Stimulated activated CD8-positive, alpha-beta memory T cell treated with anti-CD3 and anti-CD28 coated beads, Interleukin-4, amount 100 ng/mL, for 24 hours (primary cell): ENCODE measurements at regions not wholly inside any gene's neighbourhood (a gene's known extent, or its start where the extent isn't known, plus 50 kb on each side); places are given as distances from the start of the nearest gene placed in this dataset.
A peak's percentile ranks its signal among the peaks of the same experiment; 100 is the strongest.

Experiments
- DNase-seq: peaks from one replicate; pipeline ENCODE4 v3.0.0-alpha.2; 2020; ENCODE audit warnings: low read depth

DNA sequence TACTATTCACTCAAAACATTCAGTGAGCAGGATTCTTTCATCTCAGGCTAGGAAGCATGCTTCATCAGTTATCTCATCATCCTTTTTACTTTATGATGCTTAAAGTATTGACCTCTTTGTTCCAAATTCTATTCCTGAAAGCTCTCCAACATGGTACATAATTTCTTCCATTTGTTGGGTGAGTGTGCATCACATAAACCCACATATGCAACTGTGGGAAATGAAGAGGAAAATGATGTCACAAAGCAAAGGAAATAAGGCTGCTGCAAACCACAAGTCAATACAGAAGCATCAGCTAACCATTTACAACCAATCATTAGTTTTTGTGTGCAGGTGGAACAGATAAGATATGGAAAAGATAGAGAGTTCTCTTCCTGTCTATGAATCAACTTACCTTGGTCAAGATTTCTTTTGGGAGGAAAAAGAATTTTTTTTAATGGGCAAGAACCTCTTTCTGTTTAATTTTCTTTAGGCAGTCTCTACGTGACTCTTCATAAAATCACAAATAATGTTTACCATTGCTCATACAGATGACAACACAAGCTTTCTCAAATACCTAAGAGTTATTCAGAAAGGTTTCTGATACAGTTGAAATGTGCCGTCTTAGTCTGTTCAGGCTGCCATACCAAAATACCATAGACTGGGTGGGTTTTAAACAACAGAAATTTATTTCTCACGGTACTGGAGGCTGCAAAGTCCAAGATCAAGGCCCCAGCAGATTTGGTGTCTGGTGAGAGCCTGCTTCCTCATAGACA, 259.9 kb downstream of the ADGRG6 start:
- DNase-seq: no peak

DNA sequence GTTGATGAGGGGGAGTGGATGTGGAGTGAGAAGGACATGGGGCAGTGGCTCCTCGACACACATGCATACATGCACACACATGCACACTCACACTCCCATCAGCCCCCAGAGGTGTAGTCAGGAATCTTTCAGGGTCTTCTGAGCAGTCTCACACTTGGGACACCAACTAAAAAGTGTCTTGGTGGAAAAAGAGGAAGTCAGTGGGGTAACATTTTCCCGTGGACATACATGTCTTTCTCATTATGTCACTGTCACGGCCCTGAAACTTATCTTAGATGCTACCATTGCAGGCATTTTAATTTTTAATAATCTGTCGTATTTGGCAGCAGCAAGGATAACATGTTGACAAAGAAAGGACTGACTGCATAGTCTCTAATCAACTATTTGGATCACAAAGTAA, 261.1 kb downstream of the ADGRG6 start:
- no peak for DNase-seq

DNA sequence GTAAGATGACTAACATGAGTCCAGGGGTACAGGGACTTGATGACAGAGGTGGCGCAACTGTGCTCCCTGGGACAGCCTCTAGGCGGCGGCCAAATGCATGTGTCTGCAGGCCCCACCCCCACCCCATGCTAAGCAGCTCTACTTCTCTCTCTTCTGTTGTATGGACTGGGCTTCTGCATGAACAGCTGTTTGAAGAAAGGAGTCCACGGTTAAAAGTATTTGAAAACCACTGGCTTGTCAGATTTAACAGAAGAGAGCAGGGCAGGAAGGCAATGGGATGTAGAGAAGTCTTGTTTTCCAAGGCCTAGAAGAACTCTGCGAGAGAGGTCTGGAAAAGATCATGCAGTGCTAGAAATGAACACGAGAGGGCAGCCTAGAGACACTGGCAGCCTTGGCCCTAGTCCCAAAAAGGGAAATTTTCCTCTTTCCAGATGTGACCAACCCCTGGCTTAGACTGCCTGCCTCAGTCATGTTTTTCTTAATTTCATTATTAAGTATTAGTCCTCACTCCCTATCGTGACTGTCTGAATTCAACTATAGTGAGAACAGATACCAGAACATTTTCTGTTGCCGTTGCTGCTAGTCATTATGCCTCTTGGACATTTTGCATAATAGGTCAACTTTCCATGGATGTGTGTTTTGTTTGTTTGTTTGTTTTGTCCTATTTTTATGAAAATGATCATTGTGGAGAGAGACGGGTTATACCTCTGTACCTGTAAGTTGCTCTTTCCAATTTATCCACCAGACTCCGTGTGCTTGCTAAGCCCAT, 265.0 kb downstream of the ADGRG6 start:
- DNase-seq: peak; percentile 29

DNA sequence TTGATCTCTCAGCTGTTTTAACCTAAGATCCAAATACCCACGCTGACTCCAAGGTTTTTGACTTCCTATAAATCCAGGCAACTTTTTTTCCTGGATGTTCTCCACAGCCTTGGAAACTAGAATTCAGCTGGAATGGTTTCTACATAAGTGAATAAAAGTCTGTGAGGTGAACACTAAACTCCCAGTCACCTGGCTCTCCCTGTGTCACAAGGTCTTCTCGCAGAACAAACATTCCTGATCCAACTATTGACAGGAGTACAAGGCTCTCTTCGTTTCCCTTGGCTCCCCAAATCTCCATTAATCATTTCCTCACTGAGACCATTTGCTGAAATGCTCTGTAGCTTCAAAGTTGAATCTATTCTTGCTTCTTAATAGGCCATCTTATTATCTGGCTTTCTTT, 265.7 kb downstream of the ADGRG6 start:
- DNase-seq: no peak

DNA sequence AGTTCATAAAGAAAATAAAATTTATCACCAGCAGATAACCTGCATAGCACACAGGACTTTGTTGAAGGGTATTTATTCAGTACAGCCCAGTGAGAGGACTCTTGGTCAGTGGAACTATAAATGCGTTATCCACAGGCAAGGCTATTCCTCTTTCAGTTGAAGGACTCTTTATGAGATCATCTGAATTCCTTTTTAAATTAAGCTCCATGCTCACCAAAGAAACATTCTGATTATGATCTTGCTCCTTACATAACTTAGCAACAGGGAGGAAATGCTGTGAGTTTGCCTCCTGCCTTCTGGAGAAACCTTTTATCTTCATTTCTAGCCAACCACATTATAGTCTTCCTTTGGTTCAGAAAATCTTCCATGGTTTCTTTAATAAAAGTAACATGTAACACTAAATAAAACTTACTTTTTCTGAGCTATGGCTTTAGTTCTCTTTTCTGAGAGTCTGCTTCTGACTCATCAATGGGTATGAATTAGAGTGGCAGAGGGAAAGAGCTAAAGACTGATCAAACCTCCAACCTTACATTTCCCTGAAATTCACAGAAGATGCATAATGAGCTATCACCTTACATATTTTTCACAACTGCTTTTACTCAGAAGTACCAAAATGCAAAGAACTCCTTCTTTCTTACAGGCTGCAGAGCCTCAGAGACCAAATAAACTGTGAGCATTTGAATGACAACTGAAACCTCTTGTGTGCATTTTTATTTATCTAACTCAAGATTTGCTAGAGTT, 267.2 kb downstream of the ADGRG6 start:
- no peak for DNase-seq

DNA sequence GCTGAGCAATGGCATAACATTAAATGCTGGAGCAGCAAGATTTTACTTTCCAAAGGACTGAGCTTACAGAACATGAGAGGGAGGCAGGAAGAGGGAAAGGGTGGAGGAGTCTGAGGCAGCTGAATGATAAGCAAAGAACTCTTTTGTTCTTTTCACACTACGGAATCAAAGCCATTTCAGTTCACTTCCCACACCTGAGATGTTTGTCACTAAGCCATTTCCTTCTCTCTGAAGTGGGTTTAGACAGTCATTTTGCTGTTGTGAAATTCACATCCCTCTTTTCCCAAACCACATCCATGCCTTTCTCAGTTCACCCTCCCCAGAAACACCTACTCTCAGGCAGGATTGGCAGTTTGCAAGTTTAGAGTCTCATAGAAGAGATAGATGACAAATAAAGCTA, 267.9 kb downstream of the ADGRG6 start:
- DNase-seq: no peak

DNA sequence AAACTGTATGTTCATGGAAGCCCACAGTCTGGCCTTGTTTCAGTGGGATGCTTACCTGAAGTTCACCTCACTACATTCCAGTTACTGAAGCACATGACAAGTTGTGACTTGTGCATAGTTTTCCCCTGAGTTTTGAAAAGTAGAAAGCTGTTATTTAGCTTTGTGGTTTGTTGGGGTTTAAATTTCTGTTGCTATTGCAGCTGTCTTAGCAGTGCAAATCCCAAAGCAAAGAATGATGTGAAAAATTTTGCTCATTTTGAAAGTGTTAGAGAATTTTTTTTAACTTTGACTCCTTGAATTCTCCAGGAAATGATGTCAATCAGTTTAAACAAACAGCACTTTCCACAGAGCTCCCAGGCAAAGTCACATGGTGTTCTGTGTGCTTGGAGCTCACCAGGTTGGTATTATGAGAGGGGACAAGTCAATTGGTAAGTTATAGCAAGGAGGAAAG, 268.4 kb downstream of the ADGRG6 start:
- DNase-seq: no peak

DNA sequence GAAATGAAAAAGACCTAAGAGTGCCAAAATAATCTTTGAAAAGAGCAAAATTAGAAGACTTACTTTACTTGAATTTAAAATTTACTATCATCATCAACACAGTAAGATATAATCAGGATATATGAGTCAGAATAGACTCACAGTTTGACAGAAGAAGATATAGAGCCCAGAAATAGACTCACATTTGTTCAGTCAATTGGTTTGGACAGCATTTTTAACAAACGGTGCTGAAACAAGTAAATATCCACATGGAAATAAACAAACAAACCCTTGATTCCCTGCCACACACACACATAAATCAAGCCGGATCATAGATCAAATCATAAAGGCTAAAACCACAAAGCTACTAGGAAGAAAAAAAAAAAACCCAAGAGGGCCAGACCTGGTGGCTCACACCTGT, 291.1 kb downstream of the ADGRG6 start:
- no peak for DNase-seq

DNA sequence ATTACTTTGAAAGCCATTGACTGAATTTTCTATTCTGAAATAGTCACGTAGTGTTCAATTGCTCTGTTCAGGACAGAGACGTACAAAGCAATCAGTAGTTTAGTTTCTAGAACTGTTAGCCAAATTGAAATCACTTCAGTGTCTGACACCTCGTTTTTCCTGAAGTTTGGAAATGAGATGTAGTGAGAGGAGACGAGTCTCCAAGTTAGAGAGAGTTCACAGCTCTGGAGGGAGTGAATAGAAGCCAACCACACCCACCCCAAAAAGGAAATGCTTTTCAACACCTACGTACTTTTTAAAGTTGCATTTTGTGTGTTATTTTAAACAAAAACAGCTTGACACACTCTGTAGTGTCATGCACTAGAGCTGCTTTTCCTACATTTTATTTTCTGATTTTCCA, 296.0 kb downstream of the ADGRG6 start:
- DNase-seq: no peak

DNA sequence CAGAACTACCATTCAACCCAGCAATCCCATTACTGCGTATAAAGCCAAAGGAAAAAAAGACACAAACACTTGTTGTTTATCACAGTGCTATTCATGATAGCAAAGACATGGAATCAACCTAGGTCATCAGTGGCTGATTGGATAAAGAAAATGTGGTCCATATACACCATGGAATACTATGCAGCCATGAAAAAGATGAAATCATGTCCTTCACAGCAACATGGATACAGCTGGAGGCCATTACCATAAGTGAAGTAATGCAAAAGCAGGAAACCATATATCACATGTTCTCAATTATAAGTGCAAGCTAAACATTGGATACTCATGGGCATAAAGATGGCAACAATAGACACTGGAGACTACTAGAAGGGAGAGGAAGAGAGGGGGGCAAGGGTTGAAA, 299.6 kb downstream of the ADGRG6 start:
- no peak for DNase-seq

DNA sequence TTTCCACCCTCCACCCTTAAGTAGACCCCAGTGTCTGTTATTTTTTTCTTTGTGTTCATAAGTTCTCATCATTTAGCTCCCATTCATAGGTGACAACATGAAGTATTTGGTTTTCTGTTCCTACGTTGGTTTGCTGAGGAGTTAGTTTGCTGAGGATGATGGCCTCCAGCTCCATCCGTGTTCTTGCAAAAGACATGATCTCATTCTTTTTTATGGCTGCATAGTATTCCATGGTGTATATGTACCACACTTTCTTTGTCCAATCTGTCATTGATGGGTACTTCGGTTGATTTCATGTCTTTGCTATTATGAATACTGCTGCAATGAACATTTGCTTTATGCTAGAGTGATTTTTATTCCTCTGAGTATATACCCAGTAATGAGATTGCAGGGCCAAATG, 301.2 kb downstream of the ADGRG6 start:
- DNase-seq: no peak

DNA sequence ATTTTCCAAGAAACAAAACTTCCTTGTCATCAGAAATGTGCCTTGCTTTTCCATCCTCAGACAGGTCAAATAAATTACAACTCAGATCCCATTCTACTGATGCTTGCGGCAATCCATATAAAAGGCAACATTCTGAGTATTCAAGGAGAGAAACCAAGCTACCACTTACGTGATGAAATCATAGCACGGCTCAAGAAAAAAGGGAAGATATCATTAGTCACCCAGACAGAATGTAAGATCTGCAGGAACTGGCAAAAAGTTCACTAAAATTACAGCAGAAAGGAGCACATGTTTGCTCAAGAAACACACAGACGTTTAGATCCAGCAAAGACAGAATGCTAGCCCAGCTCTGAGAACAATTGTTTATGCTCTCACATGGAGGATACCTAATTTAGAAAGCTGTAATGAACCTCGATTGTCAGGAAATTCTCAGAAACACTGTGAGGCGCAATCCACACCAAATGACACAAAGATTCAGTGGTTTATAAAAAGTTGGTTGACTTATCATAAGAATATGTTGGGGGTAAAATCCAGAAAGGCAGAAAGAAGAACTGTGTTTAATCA, 304.2 kb downstream of the ADGRG6 start:
- DNase-seq: no peak

DNA sequence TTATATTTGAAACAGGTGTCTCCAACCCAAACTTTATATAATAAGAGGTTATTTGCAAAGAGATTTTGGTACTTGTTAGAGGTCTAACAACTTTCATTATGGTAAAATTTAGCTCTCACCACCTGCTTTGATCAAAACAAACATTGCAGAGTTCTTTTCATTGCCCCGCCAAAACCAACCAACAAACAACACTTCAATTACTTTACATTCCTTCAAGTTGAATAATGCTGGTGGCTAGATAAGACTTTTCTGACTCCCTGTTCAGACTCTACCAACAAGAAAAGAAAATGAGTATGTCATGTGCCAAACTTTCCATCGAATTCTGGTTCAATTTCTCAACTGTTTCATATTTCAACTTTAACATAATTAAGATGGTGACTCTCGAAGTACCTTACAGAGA, 311.1 kb downstream of the ADGRG6 start:
- DNase-seq: no peak

DNA sequence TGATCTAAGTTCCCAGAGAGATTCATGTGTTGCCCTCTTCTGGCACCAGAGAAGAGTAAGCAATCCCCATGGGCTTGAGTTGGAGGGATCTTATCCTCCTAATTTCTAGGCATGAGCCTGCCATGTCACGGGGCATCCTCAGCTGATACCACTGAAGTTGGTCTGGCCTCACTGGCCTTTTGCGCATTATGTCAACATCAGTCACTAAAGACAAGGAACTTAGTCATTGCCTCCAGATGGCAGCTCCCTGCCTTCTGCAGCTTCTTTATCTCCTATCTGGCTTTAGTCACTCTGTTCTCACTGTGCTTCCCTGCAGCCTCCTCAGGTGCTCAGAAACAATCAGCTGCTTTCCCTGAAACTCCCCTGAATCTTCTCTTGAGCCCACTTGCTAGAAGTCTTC, 312.2 kb downstream of the ADGRG6 start:
- DNase-seq: no peak

DNA sequence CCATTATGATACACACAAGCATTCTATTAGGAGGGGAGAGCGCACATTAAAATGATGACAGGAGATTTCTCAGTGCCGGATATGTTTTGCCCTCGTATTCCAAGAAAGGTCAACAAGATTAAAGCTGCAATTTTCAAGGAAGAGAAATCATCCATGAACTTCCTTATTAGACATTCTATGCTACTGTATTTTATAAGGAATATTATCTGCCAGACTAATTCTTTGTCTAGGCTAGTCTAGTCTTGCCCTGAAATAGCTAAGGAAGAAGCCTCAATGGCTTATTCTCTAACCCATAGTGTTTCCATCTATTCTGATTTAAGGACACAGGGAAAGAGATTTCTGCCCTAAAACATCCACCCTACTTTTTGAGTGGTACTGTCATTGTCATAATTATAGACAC, 315.4 kb downstream of the ADGRG6 start:
- DNase-seq: no peak

DNA sequence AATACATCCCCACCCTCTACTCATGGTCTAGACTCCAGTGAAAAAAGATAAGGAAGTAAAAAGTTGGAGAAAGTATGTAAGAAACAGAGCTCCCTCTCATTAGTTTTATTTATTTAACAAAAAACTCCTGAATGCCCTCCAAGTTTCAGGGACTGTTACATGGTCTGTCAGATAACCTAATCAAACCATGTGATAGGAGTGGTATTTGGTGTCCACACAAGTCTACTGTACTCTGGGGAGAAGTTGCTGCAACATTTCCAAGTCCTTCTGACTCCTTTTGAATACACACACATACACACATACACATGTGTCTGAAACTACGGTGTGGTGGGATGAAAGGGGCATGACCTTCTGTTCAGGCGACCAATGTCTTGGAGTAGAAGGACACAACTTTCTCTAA, 320.0 kb downstream of the ADGRG6 start:
- DNase-seq: no peak

DNA sequence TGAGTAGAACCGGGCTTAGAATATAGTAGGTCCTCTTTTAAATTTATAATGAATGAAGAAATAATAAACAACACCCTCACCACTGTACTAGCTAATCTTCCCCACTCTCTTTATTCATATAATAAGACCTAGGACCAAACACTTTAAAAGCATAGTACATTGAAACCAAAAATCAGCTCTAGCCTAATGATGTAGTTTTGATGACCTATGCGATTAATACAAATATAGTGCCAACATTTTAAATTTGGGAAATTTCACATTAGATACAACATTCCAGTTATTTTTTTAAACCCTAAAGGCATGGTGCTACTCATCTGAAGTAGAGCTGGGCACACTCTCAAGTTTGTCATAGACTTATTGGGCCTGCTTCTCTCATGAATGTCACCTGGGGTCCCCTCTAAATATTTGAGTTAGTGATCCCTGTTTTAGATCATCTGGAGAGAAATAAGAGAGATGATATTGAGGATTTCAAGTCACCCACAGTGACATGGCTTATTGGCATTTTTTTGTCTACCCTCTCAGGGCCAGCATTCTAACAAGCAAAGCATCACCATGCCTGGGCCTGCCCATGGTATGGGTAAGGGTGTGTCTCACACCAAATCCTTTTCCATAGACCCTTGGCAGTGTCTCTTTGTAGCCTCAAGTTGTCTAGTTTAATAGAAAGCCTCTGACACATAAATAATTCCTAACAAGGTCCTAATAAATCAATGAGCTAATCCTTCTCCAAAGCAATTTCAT, 319.8 kb downstream of the HIVEP2 start:
- no peak for DNase-seq

DNA sequence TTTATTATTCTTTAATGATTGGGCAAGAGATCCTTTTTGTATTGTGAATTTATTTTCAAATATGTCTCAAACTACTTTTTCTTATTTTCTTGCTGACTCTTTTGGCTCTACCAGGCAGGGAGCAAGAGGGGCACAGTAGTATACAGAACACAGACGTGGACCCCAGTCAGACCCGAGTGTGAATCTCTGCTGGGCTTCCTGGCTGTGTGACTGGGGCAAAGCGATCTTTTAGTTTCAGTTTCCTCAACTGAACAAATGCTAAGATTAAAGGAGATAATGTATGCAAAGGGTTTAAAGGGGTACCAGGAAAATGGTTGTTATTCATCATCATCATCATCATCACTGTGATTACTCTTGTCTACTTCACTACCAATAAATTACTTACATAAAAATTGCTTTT, 317.5 kb downstream of the HIVEP2 start:
- no peak for DNase-seq

DNA sequence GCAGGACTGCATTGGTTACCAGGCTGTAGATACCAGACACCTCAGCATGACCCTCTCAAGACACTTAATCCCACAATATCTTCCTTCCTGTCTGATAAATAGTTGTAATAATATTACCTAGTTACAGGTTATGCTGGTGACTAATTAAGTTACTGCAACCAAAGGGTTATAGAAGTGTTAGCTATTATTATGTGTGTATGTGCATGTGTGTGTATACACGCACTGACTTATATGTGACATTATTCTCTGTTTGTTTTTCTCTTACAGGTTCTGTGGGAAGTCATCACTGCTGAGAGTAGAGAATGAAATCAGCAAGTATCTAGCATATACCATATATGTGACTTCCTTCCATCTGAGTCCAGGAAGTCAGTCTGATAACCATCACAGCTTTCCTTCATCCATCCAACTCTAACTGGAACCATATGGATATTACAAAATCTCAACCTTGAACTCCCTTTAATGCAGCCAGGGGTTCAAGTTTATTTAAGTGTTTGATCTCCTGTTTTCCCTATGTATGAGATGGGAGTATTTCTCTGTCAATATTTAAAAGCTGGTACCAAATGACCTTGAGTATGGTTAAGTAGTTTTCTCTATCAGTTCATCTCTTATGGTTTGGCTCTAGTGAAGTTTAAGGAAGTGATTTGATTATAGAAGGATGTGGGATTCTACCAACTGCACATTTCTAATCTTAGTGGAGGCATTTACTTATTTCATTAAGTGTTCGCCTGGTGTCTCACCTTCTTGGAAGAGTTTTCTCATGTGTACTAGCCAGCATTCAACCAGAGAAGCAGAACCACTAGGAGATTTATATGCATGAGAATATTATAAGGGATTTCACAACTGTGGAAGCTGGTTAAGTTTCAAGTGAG, 313.2 kb downstream of the HIVEP2 start:
- no peak for DNase-seq

DNA sequence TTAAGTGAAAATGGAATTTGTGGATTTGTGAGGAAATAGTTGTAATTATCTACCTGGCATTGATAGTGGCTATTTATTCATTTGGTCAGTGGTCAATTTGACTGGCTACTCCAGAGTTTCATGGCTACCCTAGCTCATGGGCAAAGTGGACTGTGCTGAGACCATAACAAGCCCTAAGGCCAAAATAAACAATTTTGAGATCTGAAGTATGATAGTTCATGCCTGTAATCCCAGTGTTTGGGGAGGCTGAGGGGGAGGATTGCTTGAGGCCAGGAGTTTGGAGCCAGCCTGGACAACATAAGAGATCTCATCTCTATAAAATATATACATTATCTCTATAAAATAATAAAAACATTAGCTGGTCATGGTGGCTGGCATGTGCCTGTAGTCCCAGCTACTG, 311.7 kb downstream of the HIVEP2 start:
- DNase-seq: no peak

DNA sequence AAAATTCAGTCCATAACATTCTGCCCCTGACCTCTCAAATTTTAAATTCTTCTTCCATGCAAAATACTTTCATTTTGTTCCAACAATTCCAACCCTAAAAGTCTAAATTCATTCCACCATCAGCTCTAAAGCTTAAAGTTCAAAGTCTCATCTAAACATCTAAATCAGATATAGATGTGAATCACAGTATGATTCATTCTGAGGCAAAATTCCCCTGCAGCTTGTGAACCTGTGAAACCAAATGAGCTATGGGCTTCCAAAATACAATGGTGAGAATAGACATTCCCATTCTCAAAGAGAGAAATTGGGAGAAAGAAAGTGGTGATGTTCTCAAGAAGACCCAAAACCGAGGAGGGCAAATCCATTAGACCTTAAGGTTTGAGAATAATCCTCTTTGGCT, 309.8 kb downstream of the HIVEP2 start:
- no peak for DNase-seq
